Prostate gland (tissue), 2 donors: ENCODE measurements at regions not wholly inside any gene's neighbourhood (a gene's known extent, or its start where the extent isn't known, plus 50 kb on each side); places are given as distances from the start of the nearest gene placed in this dataset.

Experiments used
- POLR2A ChIP-seq: fragments of 450-650 bp; IDR thresholded peaks from one replicate; pipeline ENCODE4 v1.6.1; 2016; ENCODE audit warnings: antibody characterized with exemption, mild to moderate bottlenecking
- POLR2AphosphoS5 ChIP-seq: sonication (generic); formaldehyde crosslinking; IDR thresholded peaks from one replicate; pipeline ENCODE4 v1.6.1; 2017; ENCODE audit warnings: antibody characterized with exemption
- TF ChIP-seq, protein P1 (sequence below), 4 experiments: fragments of 200-600 bp in 2 of 4; fragments of 450-650 bp in 2 of 4; sonication (generic) in 2 of 4; IDR thresholded peaks; 1 replicate in 3 of 4; 2 replicates in 1 of 4; pipeline ENCODE4 v1.5.1; 2016 to 2019; ENCODE audit warnings: antibody characterized with exemption in 4 of 4, mild to moderate bottlenecking in 2 of 4, moderate library complexity in 2 of 4

DNA sequence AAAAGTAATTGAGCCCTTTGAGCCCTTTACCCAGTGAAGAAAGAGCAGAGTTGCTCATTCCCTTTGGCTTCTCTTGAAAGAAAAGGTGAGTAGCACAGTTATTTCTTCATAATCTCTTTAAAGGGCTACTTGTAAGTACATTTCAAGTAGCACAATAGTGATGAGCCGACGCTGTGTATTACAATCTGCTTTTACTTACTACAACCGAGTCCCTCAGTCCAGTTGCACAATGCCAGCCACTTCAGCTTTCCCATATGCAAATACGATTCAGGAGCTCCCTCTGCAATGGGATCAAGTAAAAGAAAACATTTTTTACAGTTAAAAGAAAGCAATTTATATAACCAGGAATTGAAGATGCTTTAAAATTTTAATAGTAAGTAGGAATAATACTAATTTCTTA is 868.5 kb downstream of the RNF144A start:
- TF ChIP-seq, protein P1, sequence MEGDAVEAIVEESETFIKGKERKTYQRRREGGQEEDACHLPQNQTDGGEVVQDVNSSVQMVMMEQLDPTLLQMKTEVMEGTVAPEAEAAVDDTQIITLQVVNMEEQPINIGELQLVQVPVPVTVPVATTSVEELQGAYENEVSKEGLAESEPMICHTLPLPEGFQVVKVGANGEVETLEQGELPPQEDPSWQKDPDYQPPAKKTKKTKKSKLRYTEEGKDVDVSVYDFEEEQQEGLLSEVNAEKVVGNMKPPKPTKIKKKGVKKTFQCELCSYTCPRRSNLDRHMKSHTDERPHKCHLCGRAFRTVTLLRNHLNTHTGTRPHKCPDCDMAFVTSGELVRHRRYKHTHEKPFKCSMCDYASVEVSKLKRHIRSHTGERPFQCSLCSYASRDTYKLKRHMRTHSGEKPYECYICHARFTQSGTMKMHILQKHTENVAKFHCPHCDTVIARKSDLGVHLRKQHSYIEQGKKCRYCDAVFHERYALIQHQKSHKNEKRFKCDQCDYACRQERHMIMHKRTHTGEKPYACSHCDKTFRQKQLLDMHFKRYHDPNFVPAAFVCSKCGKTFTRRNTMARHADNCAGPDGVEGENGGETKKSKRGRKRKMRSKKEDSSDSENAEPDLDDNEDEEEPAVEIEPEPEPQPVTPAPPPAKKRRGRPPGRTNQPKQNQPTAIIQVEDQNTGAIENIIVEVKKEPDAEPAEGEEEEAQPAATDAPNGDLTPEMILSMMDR (IDR thresholded peaks at IDR 0.05): no peak
- TF ChIP-seq POLR2AphosphoS5: no peak
- TF ChIP-seq POLR2A: no peak
